HEK293 (cell line): ENCODE measurements at regions not wholly inside any gene's neighbourhood (a gene's known extent, or its start where the extent isn't known, plus 50 kb on each side); places are given as distances from the start of the nearest gene placed in this dataset.

Source experiments
- CTCF ChIP-seq: fragments of 450-650 bp; formaldehyde crosslinking; IDR thresholded peaks from 2 replicates; pipeline ENCODE4 v1.5.1; 2016; ENCODE audit warnings: missing biosample characterization, missing genetic modification characterization
- ZNF692 ChIP-seq: fragments of 450-650 bp; formaldehyde crosslinking; IDR thresholded peaks from 2 replicates; pipeline ENCODE4 v1.5.1; 2016; ENCODE audit warnings: missing biosample characterization, missing genetic modification characterization

- TF ChIP-seq ZNF692 (no peak), CTCF (no peak)
Measured at GRCh38 chr18:57956491-57956890, 87.5 kb upstream of the NEDD4L start.
